ENCODE measurements at regions not wholly inside any gene's neighbourhood (a gene's known extent, or its start where the extent isn't known, plus 50 kb on each side); places are given as distances from the start of the nearest gene placed in this dataset.
"Not testable (repeated sequence)": the region's sequence is repeated elsewhere in the genome, so short reads cannot be mapped to it uniquely, and the experiment has no call there.

GRCh38 chr14:71331403-71331802, 424.1 kb downstream of the PCNX1 start:
- no peak for DNase-seq

- no peak for DNase-seq
Measured at GRCh38 chr14:71332476-71332875, 425.2 kb downstream of the PCNX1 start.

- no peak for DNase-seq
Measured at GRCh38 chr14:71333705-71334104, 426.4 kb downstream of the PCNX1 start.

DNA sequence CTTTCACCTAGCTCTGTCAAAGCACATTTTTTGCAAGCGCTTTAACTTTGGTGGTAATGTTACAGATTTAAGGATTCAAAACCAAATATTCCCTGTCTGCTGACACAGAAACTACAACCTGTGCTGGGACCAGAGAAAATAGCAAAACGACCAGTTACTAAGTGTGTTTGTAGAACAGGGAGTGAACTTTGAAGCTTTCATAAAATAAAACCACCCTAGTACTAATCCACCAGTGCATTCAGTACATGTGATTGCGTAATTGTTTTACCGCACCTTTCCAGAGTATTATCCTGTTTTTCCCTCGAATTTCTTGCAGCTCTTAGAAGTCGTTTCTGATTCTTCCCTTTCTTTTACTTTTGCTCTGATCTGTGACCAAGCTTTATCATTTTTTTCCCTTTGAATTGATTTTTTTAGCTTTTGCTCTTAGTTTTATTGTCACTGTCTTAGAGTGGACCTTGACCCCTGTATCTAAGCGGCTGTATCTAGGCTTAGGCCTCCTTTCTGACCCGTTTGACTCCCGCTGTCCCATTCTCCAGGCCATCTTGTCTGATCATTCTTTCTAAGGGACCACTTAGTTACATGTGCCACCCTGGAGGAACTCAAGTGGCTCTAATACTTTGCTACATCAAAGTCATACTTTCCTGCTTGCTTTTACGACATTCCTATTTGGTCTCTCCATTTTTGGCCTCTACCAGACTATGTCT, 429.4 kb downstream of the PCNX1 start:
- no peak for DNase-seq

DNA sequence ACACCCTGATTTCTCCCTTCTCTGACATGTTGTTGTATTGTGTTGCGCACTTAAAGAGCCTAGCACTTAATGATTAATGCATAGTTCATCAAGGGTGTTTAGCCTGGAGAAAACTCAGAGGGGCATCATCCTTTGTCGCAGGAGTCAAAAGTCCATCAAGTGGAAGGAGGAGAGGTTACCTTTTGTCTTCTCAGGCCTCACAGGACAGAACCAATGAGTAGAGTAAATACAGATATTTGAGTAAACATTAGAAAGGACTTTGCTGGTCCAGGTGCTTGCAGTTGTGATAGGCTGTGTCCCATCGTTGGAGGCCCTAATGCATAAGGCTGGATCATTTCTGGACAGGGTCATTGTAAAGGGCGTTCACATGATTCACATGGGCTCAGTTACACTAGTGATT, 430.9 kb downstream of the PCNX1 start:
- DNase-seq, result no peak

DNA sequence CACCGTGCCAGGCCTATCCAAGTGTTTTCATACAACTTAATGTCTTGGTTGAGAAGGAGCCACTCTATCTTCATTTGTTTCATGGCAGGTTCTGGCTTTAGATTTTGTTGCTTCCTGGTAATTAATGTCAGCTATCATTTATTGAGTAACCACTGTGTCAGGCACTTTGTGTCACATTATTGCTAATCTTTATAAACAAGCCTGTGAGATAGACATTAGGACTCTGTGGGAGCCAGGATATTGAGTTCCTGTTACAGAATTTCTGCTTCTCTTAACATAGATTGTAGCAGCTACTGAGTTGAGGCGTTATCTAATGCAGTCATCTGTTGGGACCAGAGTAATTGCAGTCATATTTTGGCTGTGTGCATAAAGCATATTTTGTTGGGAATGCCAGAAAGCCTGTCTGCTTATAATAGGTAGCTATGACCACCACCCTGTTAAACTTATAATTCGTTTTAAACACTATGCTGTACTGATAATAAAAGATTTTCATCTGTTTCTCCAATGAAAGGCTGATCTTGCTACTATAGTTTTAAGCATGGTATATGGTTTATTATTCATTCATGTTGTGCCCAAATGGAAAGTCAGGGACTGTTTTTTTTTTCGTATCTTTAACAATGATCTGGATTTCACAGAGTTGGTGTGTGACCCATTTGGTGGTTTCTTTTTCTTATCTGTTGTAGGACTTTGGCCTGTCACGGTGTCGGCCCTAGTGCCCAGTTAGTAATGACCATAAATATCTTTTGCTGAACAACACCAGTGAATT, 432.6 kb downstream of the PCNX1 start:
- no peak for DNase-seq

- no peak for DNase-seq
Measured at GRCh38 chr14:71341156-71341555, 433.9 kb downstream of the PCNX1 start.

GRCh38 chr14:71343724-71344123, 436.5 kb downstream of the PCNX1 start:
- no peak for DNase-seq

GRCh38 chr14:71344506-71344905, 437.2 kb downstream of the PCNX1 start:
- DNase-seq, result no peak

- DNase-seq, result no peak
Measured at GRCh38 chr14:71346685-71347084, 439.4 kb downstream of the PCNX1 start.

GRCh38 chr14:71348394-71348793, 441.1 kb downstream of the PCNX1 start:
- no peak for DNase-seq

- DNase-seq, result no peak
Measured at GRCh38 chr14:71348817-71349216, 441.6 kb downstream of the PCNX1 start.

- no peak for DNase-seq
Measured at GRCh38 chr14:71354142-71354541, 446.9 kb downstream of the PCNX1 start.

GRCh38 chr14:71354801-71355200, 447.5 kb downstream of the PCNX1 start:
- no peak for DNase-seq

- DNase-seq, result no peak
Measured at GRCh38 chr14:71355324-71356201, 448.3 kb downstream of the PCNX1 start.

- DNase-seq, result no peak
Measured at GRCh38 chr14:71358209-71358931, 451.1 kb downstream of the PCNX1 start.

DNA sequence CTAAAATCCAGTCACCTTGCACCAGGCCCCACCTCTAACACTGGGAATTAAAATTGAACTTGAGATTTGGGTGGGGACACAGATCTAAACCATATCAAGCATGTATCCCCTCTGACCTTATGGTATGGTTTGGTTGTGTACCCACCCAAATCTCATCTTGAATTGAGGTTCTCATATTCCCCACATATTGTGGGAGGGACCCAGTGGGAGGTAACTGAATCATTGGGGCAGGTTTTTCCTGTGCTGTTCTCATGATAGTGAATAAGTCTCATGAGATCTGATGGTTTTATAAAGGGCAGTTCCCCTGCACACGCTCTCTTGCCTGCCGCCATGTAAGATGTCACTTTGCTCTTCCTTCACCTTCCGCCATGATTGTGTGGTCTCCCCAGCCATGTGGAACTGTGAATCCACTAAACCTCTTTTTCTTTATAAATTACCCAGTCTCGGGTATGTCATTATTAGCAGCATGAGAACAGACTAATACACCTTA, 451.7 kb downstream of the PCNX1 start:
- DNase-seq, result not testable (repeated sequence)

DNA sequence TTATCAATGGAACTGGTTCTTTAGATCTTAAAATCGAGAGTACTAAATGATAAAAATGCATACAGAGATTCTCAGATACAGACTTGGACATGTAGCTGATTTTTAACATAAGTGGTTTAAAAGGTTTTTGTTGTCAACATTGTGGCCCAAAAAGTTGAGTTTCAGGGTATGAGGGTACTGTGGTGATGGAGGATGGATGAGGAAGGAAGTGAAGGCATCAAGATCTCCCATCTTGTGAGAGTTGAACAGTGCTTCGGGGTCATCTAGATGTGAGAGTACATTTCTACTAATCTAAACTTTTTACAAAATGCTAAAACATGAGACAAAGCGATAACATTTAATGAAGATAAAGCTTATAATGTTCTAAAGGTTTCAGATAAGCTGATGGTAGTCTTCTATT, 452.6 kb downstream of the PCNX1 start:
- DNase-seq, result no peak

- no peak for DNase-seq
Measured at GRCh38 chr14:71361336-71361735, 454.1 kb downstream of the PCNX1 start.

GRCh38 chr14:71361874-71362273, 454.6 kb downstream of the PCNX1 start:
- DNase-seq, result no peak

DNA sequence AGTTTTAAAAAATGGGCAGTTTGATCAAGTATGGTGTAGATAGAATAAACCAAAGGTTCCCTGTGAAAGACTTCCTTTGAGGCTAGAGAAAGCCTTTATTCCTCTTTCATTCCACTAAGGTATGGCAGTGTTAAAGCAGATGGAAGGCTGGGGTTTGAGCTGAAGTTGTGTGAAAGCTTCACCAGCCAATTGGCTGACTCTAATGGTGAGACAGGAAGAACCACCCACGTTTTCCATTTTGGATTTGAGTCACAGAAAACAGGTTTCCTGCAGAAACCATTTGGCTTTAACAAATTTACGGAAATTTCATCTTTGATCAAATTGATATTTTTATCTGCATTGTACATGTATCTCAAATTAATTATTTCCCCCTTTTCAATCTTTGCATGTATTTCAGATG, 455.0 kb downstream of the PCNX1 start:
- no peak for DNase-seq

- no peak for DNase-seq
Measured at GRCh38 chr14:71362920-71363584, 455.8 kb downstream of the PCNX1 start.

Measured in CD4-positive, alpha-beta T cell treated with Interleukin-6 for 4 hours (primary cell).